Endodermal cell (in vitro differentiated cells): ENCODE measurements at regions not wholly inside any gene's neighbourhood (a gene's known extent, or its start where the extent isn't known, plus 50 kb on each side); places are given as distances from the start of the nearest gene placed in this dataset.

Experiments used
- DNase-seq: peaks from one replicate; pipeline ENCODE4 v3.0.0-alpha.2; 2017
- H3K27ac ChIP-seq: 2 replicates; pipeline ENCODE4 v1.5.1; 2013; ENCODE audit warnings: mild to moderate bottlenecking, low read depth, low read length, moderate library complexity
- H3K27me3 ChIP-seq: 2 replicates; pipeline ENCODE4 v1.6.1; 2013; ENCODE audit warnings: mild to moderate bottlenecking, low read length, moderate library complexity; ENCODE audit not compliant: insufficient read depth, control insufficient read depth, poor library complexity, severe bottlenecking
- H3K36me3 ChIP-seq: 2 replicates; pipeline ENCODE4 v1.7.0; 2013; ENCODE audit warnings: mild to moderate bottlenecking, low read length, moderate library complexity; ENCODE audit not compliant: control insufficient read depth, insufficient read depth
- H3K4me1 ChIP-seq: one replicate; pipeline ENCODE4 v1.7.0; 2013; ENCODE audit warnings: low read length; ENCODE audit not compliant: control insufficient read depth, insufficient read depth
- H3K4me3 ChIP-seq: 2 replicates; pipeline ENCODE4 v1.5.1; 2013; ENCODE audit warnings: mild to moderate bottlenecking, low read length, moderate library complexity
- H3K9ac ChIP-seq: 2 replicates; pipeline ENCODE4 v1.6.1; 2013; ENCODE audit warnings: mild to moderate bottlenecking, low read length, moderate library complexity; ENCODE audit not compliant: poor library complexity, severe bottlenecking; ENCODE audit errors: extremely low read depth
- H3K9me3 ChIP-seq: 2 replicates; pipeline ENCODE4 v1.6.1; 2013; ENCODE audit warnings: mild to moderate bottlenecking, low read length, moderate library complexity; ENCODE audit not compliant: control insufficient read depth
- H3K27ac Mint-ChIP-seq: 2 replicates; pipeline ENCODE4 v1.8.0; 2020; ENCODE audit warnings: mixed read lengths
- H3K27me3 Mint-ChIP-seq: 2 replicates; pipeline ENCODE4 v1.8.0; 2021; ENCODE audit warnings: mild to moderate bottlenecking, mixed read lengths; ENCODE audit not compliant: insufficient read depth
- H3K36me3 Mint-ChIP-seq: 2 replicates; pipeline ENCODE4 v1.8.0; 2020; ENCODE audit warnings: low read depth, mixed read lengths
- H3K4me1 Mint-ChIP-seq: 2 replicates; pipeline ENCODE4 v1.8.0; 2020; ENCODE audit warnings: mixed read lengths
- H3K4me3 Mint-ChIP-seq: 2 replicates; pipeline ENCODE4 v1.8.0; 2020; ENCODE audit warnings: mild to moderate bottlenecking, moderate library complexity, mixed read lengths
- H3K9me3 Mint-ChIP-seq: 2 replicates; pipeline ENCODE4 v1.8.0; 2020; ENCODE audit warnings: mild to moderate bottlenecking, mixed read lengths
- WGBS, 2 experiments: methylation state at CpG; one replicate each; pipeline versions ENCODE4 v1.1.5 to v1.1.7; 2013; ENCODE audit warnings: missing lambda C conversion rate in 2 of 2, mixed read lengths in 1 of 2; ENCODE audit not compliant: insufficient coverage in 1 of 2, insufficient read length in 1 of 2; 5-methylcytosine and 5-hydroxymethylcytosine counted together
- TF ChIP-seq, protein P1 (sequence below): fragments of 200-600 bp; sonication (generic); conservative IDR thresholded peaks from 2 replicates; pipeline ENCODE4 v1.5.0; 2021; ENCODE audit warnings: antibody characterized with exemption, mild to moderate bottlenecking

DNA sequence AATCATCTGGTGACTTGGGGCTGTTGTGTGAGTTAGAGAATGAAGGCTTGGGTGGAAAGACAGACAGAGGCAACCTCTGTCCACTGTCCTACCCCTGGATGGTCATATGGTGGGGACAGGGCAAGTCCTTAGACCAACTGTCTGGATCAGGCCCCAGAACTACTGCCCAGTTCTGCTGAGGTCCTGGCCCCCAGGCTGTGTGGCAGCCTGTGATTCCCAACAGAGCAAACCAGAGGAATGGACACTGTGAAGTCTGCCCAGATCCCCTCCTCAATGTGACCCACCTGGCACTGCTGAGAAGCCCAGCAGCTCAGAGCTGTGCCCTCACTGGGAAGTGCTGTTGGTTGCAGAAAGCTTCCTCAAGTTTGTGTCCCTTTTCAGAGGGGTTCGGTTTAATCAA lies 69.0 kb downstream of the GGTLC2 start:
- Histone ChIP-seq H3K36me3 (no peaks in the 10 kb centered on the region), H3K9ac (no peak overlapping the region), H3K27me3 (peaks cover 58% of the 10 kb centered on the region), H3K4me3 (no peak overlapping the region), H3K27ac (no peak overlapping the region), H3K9me3 (no peaks in the 10 kb centered on the region), H3K4me1 (no peaks in the 10 kb centered on the region)
- DNase-seq = no peak
- Mint-ChIP-seq H3K9me3 (no peaks in the 10 kb centered on the region), H3K4me3 (no peak overlapping the region), H3K36me3 (no peaks in the 10 kb centered on the region), H3K27ac (no peak overlapping the region), H3K27me3 (peaks cover 84% of the 10 kb centered on the region), H3K4me1 (no peaks in the 10 kb centered on the region)
- TF ChIP-seq, protein P1, sequence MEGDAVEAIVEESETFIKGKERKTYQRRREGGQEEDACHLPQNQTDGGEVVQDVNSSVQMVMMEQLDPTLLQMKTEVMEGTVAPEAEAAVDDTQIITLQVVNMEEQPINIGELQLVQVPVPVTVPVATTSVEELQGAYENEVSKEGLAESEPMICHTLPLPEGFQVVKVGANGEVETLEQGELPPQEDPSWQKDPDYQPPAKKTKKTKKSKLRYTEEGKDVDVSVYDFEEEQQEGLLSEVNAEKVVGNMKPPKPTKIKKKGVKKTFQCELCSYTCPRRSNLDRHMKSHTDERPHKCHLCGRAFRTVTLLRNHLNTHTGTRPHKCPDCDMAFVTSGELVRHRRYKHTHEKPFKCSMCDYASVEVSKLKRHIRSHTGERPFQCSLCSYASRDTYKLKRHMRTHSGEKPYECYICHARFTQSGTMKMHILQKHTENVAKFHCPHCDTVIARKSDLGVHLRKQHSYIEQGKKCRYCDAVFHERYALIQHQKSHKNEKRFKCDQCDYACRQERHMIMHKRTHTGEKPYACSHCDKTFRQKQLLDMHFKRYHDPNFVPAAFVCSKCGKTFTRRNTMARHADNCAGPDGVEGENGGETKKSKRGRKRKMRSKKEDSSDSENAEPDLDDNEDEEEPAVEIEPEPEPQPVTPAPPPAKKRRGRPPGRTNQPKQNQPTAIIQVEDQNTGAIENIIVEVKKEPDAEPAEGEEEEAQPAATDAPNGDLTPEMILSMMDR = no peak
- 72 to 88% methylated on average over 1 of the region's 1 CpG for WGBS, 2 experiments

DNA sequence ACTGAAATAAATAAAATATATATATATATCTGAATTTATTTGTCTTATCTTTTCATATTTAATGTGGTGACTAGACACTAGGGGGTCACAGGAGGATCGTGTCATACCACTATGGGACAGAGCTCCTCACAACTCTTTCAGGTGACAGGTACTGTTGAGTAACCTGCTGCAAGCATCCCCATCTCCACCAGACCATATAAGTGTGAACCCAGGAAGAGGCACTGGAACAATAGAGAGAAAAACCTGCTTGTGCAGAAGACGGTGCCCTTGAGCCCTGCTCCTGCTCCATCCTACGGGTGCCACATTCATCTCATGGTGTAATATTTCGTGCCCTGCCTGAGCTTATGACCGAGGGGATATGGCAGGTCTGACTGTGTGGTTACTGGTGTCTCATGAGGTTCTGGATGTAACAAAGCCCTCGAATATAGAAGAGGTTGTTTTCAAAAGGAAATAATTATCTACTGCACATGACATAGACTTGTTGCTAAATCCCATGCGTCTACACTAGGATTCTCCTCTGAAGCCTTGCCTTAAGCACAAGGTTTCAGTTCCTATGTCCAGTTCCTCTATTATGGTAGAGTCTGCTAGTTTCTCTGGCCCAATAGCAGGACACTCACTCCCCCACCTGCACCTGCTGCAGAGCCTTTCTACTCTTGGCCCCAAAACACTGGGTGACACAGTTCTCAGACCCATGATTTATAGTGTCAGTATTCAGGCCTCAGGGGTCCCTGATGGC lies 70.4 kb downstream of the GGTLC2 start:
- H3K36me3 Mint-ChIP-seq = no peaks in the 10 kb centered on the region
- no peaks in the 10 kb centered on the region for H3K9me3 Mint-ChIP-seq
- H3K27ac Mint-ChIP-seq = no peak overlapping the region
- peaks cover 61% of the 10 kb centered on the region for H3K27me3 ChIP-seq
- WGBS, 2 experiments = 58 to 69% methylated on average over 6 to 7 of the region's 7 CpGs
- H3K4me3 Mint-ChIP-seq = no peak overlapping the region
- no peak overlapping the region for H3K27ac ChIP-seq
- no peaks in the 10 kb centered on the region for H3K4me1 ChIP-seq
- DNase-seq = no peak
- H3K9ac ChIP-seq = no peak overlapping the region
- H3K9me3 ChIP-seq = no peaks in the 10 kb centered on the region
- H3K27me3 Mint-ChIP-seq = peaks cover 86% of the 10 kb centered on the region
- no peaks in the 10 kb centered on the region for H3K36me3 ChIP-seq
- H3K4me1 Mint-ChIP-seq = no peaks in the 10 kb centered on the region
- TF ChIP-seq, protein P1 = no peak
- H3K4me3 ChIP-seq = no peak overlapping the region

DNA sequence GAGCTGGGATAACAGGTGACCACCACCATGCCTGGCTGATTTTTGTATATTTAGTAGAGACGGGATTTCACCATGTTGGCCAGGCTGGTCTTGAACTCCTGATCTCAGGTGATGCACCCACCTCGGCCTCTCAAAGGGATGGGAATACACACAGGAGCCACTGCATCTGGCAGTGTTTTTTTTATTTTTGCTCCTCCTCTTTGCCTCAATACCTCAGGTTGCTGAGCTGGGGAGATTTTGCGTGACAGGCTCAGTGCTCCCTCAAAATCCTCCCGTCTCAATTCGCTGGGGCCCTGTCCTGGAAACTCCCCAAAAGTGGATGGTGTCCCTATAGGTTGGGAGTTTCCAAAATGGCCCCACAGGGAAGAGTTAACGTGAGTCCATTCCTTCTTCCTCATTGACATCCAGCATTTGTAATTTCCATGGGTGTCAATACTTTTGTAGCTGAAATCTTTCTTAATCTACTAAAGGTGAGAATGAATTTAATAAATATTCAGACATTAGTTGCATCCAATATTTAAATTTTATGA lies 71.8 kb downstream of the GGTLC2 start:
- Mint-ChIP-seq H3K27me3 (peaks cover 83% of the 10 kb centered on the region), H3K36me3 (no peaks in the 10 kb centered on the region), H3K4me1 (no peaks in the 10 kb centered on the region), H3K4me3 (no peak overlapping the region), H3K27ac (no peak overlapping the region), H3K9me3 (no peaks in the 10 kb centered on the region)
- no peak overlapping the region for H3K9ac ChIP-seq
- peaks cover 63% of the 10 kb centered on the region for H3K27me3 ChIP-seq
- DNase-seq = no peak
- no peaks in the 10 kb centered on the region for H3K4me1 ChIP-seq
- H3K27ac ChIP-seq = no peak overlapping the region
- H3K9me3 ChIP-seq = no peaks in the 10 kb centered on the region
- H3K36me3 ChIP-seq = no peaks in the 10 kb centered on the region
- WGBS, 2 experiments = 63 to 85% methylated on average over 1 to 6 of the region's 6 CpGs
- no peak overlapping the region for H3K4me3 ChIP-seq
- TF ChIP-seq, protein P1 = no peak
